ENCODE measurements at regions not wholly inside any gene's neighbourhood (a gene's known extent, or its start where the extent isn't known, plus 50 kb on each side); places are given as distances from the start of the nearest gene placed in this dataset.

DNA sequence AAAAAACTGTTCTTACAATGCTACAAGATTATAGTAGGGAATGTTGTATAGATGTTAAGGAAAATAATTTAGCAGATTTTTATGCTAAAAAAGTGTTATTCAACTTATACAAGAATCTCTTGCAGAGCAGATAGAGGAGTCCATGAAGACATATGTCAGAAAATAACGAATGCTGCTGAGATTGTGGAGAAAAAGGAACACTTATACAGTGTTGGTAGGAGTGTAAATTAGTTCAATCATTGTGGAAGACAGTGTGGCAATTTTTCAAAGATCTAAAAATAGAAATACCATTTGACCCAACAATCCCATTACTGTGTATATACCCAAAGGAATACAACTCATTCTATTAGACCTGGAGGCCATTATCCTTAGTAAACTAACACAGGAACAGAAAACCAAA, 286.2 kb upstream of the OLFM3 start:
- Histone ChIP-seq H3K4me3 (no peak overlapping the region), H3K27me3 (no peaks in the 10 kb centered on the region), H3K36me3 (no peaks in the 10 kb centered on the region), H3K9me3 (peaks cover 8 to 14% of the 10 kb centered on the region in 2 donors), H3K4me1 (no peaks in the 10 kb centered on the region), H3K27ac (no peak overlapping the region)
- no peak for TF ChIP-seq POLR2AphosphoS5 (IDR thresholded peaks at IDR 0.05)
- no peak for TF ChIP-seq POLR2A (IDR thresholded peaks at IDR 0.05)
- no peak for TF ChIP-seq CTCF (IDR thresholded peaks at IDR 0.05)
- intact Hi-C loops (cut with DNase I; ENCODE audit: low total_unique reads) = no loop called here
- DNase-seq (ENCODE audit: low spot score in 2 of 2) = no peak

DNA sequence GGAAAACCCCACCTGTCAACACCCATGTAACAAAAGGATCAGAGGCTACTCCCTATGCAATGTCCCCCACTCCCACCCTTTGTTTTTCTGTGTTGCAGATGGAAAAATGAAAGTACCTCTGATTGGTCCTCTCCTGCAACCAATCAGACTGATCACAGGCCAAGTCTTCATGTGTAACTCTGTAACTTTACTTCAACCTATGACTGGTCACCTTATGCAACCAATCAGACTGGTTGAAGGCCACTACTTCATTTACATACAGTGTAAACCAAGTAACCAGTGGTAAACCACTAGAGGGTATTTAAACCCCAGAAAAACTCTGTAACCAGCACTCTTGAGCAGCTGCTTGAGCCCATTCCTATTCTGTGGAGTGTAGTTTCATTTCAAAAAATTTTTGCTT, 266.3 kb upstream of the OLFM3 start:
- intact Hi-C loops (cut with DNase I; ENCODE audit: low total_unique reads) = no loop called here
- Histone ChIP-seq H3K9me3 (no peaks in the 10 kb centered on the region), H3K4me3 (no peak overlapping the region)

DNA sequence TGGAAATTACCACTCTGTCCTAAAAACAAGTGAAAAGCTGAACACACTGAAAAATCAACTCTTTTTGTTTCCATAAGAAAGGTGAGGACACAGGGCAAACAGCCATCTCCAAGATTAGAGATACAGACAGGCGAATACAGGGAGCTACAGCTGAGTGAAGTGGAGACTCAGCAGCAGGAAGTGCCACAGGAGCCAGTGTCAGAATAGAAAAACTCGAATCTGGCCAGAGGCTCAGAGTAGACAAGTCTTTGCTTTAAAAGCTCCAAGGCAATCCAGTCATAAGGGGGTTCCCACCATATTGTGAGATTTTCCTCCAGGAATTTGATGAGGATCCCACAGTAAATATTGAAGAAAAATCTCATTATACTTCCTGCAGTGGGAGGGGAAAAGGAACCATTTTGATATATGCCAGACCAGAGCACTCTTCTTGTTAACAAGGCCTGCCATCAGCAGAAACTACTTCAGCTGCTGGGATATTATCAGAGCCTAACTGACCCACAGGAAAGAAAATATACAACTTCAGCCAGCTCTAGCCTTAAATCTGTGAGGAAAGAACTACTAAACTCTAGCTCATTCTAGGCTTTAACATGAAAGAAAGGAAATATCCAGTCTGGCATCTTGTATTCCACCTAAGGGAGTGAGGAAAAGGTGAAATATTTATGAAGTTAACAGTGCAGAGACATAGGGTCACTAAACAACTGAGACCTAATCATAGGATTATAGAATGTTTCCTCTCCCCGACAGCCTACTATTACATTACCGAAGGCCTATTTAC, 256.2 kb upstream of the OLFM3 start:
- no peak for DNase-seq (ENCODE audit: low spot score in 2 of 2)
- no peak overlapping the region for H3K4me3 ChIP-seq
- no peaks in the 10 kb centered on the region for H3K9me3 ChIP-seq
- intact Hi-C loops (cut with DNase I; ENCODE audit: low total_unique reads) = no loop called here
- H3K4me1 ChIP-seq = no peaks in the 10 kb centered on the region
- TF ChIP-seq POLR2A (IDR thresholded peaks at IDR 0.05) = no peak
- no peak for TF ChIP-seq POLR2AphosphoS5 (IDR thresholded peaks at IDR 0.05)
- no peaks in the 10 kb centered on the region for H3K27me3 ChIP-seq
- no peak overlapping the region for H3K27ac ChIP-seq
- no peaks in the 10 kb centered on the region for H3K36me3 ChIP-seq

More for the DNA sequence above, 266.3 kb upstream of the OLFM3 start:
- Histone ChIP-seq H3K36me3 (no peaks in the 10 kb centered on the region), H3K27ac (no peak overlapping the region), H3K4me1 (no peaks in the 10 kb centered on the region), H3K27me3 (no peaks in the 10 kb centered on the region)
- no peak for DNase-seq (ENCODE audit: low spot score in 2 of 2)
- TF ChIP-seq CTCF (IDR thresholded peaks at IDR 0.05) (no peak), POLR2A (IDR thresholded peaks at IDR 0.05) (no peak), POLR2AphosphoS5 (IDR thresholded peaks at IDR 0.05) (no peak)

GRCh38 chr1:102241431-102242338, 245.0 kb upstream of the OLFM3 start:
- no peak for TF ChIP-seq CTCF (IDR thresholded peaks at IDR 0.05)
- TF ChIP-seq POLR2AphosphoS5 (IDR thresholded peaks at IDR 0.05) = no peak
- Histone ChIP-seq H3K4me1 (no peaks in the 10 kb centered on the region), H3K36me3 (no peaks in the 10 kb centered on the region), H3K4me3 (no peak overlapping the region), H3K27ac (no peak overlapping the region), H3K27me3 (no peaks in the 10 kb centered on the region), H3K9me3 (no peaks in the 10 kb centered on the region)
- no peak for DNase-seq (ENCODE audit: low spot score in 2 of 2)
- intact Hi-C loops (cut with DNase I; ENCODE audit: low total_unique reads) = no loop called here

DNA sequence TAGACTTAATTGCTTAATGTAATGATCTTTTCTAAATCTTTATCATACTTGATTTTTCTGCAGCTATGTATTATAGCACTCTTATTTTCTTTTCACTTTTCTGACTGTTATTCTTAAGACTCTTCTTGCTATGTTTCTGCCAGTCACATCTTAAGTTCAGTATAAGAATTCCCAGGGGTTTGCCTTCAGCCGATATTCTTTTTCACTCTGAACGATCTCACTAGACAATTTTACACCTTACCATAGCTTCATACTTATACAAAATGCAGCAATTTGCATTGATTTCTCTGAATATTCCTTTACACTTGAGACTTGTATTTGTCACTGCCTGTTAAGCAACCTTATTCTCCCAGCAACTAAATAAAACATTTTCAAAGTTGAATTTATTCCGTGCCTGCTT, 242.5 kb upstream of the OLFM3 start:
- no peak for DNase-seq (ENCODE audit: low spot score in 2 of 2)
- Histone ChIP-seq H3K4me3 (no peak overlapping the region), H3K9me3 (peaks cover 0 to 5% of the 10 kb centered on the region in 2 donors), H3K4me1 (no peaks in the 10 kb centered on the region), H3K36me3 (no peaks in the 10 kb centered on the region), H3K27ac (no peak overlapping the region), H3K27me3 (no peaks in the 10 kb centered on the region)
- intact Hi-C loops (cut with DNase I; ENCODE audit: low total_unique reads) = no loop called here
- no peak for TF ChIP-seq POLR2A (IDR thresholded peaks at IDR 0.05)
- TF ChIP-seq CTCF (IDR thresholded peaks at IDR 0.05) = no peak
- no peak for TF ChIP-seq POLR2AphosphoS5 (IDR thresholded peaks at IDR 0.05)

Data from breast epithelium (tissue), 4 donors.